Panc1 (cell line): ENCODE measurements at regions not wholly inside any gene's neighbourhood (a gene's known extent, or its start where the extent isn't known, plus 50 kb on each side); places are given as distances from the start of the nearest gene placed in this dataset.

ENCODE experiments used
- ATAC-seq: fragments of 200-7000 bp; cut with Tn5 transposase; 2 replicates; pipeline ENCODE4 v1.9.1; 2020; ENCODE audit warnings: mild to moderate bottlenecking, moderate library complexity
- BruUV-seq: library from RNA; stranded (reverse); fragments of 400-500 nt; replicated peaks from 2 replicates; lab custom pipeline; 2021; lab: Mats Ljungman, UMichigan
- CTCF ChIA-PET: fragments of 300-600 bp; sonication (Branson Sonifier 250); formaldehyde crosslinking; loops from one replicate; lab custom pipeline; 2022; ENCODE audit warnings: antibody characterized with exemption; lab: Charles Lee
- POLR2A ChIA-PET: fragments of 300-600 bp; sonication (Branson Sonifier 250); formaldehyde crosslinking; loops from one replicate; lab custom pipeline; 2022; ENCODE audit warnings: antibody characterized with exemption; lab: Charles Lee
- DNase-seq: peaks from one replicate; pipeline ENCODE4 v3.0.0-alpha.2; 2010; ENCODE audit warnings: low read depth, low spot score
- H3K27ac ChIP-seq: 2 replicates; pipeline ENCODE4 v1.5.1; 2011; ENCODE audit warnings: mild to moderate bottlenecking, low read length, inconsistent platforms
- H3K27me3 ChIP-seq: fragments of 200-500 bp; sonication (Bioruptor generic); 2 replicates; pipeline ENCODE4 v1.6.0; 2014; ENCODE audit warnings: low read length, inconsistent platforms; ENCODE audit not compliant: control insufficient read depth, insufficient read depth
- H3K36me3 ChIP-seq: fragments of 200-500 bp; sonication (Bioruptor generic); 2 replicates; pipeline ENCODE4 v1.5.1; 2014; ENCODE audit warnings: inconsistent platforms, mild to moderate bottlenecking, low read length, moderate library complexity; ENCODE audit not compliant: control insufficient read depth, insufficient read depth
- H3K4me1 ChIP-seq: 2 replicates; pipeline ENCODE4 v1.5.1; 2011; ENCODE audit warnings: inconsistent platforms, mild to moderate bottlenecking, low read length, moderate library complexity; ENCODE audit not compliant: control insufficient read depth, insufficient read depth
- H3K4me3 ChIP-seq, 2 experiments: 2 replicates each; pipeline ENCODE4 v1.5.1; 2011 to 2012; ENCODE audit warnings: low read depth in 2 of 2, low read length in 2 of 2, mild to moderate bottlenecking in 2 of 2, inconsistent platforms in 1 of 2, moderate library complexity in 1 of 2
- H3K9me3 ChIP-seq: fragments of 200-500 bp; sonication (Bioruptor generic); 2 replicates; pipeline ENCODE4 v1.5.1; 2014; ENCODE audit warnings: low read depth, mild to moderate bottlenecking, inconsistent platforms, low read length, moderate library complexity; ENCODE audit not compliant: control insufficient read depth, insufficient read depth
- CTCF ChIP-seq: fragments of 450-650 bp; IDR thresholded peaks from 2 replicates; pipeline ENCODE4 v1.5.1; 2017; ENCODE audit warnings: mild to moderate bottlenecking
- POLR2AphosphoS5 ChIP-seq: IDR thresholded peaks from 2 replicates; pipeline ENCODE4 v1.6.1; 2012; ENCODE audit warnings: mild to moderate bottlenecking, low read depth, low read length, moderate library complexity
- REST ChIP-seq, 2 experiments: IDR thresholded peaks; 2 replicates each; pipeline ENCODE4 v1.6.1; 2011 to 2012; ENCODE audit warnings: low read depth in 2 of 2, control low read depth in 1 of 2, low read length in 1 of 2, mild to moderate bottlenecking in 1 of 2, moderate library complexity in 1 of 2; ENCODE audit not compliant: insufficient read depth in 1 of 2
- SIN3A ChIP-seq: IDR thresholded peaks from 2 replicates; pipeline ENCODE4 v1.6.1; 2012; ENCODE audit warnings: low read depth, mild to moderate bottlenecking, low read length, moderate library complexity, borderline replicate concordance; ENCODE audit not compliant: insufficient read depth
- TCF7L2 ChIP-seq: IDR thresholded peaks from 2 replicates; pipeline ENCODE4 v1.6.1; 2011; ENCODE audit warnings: mild to moderate bottlenecking, low read depth, low read length, inconsistent platforms
- in situ Hi-C: cut with HindIII; loops from 2 replicates; pipeline ENCODE4 v1.10.0; 2016; ENCODE audit warnings: low sequenced_read_pairs, low pct_unique_long_range_greater_than_20kb
- intact Hi-C: fragments of 100-400 bp; cut with micrococcal nuclease; formaldehyde crosslinking; loops from one replicate; pipeline ENCODE4 v1.10.0; 2022; ENCODE audit not compliant: unreplicated experiment

GRCh38 chr14:23864861-23865260, 88.7 kb upstream of the DHRS4 start:
- in situ Hi-C loops: no loop called here
- no peak for DNase-seq
- H3K27me3 ChIP-seq: no peaks in the 10 kb centered on the region
- TF ChIP-seq TCF7L2 (no peak), REST (IDR thresholded peaks at IDR 0.05; ENCODE audit: insufficient read depth in 1 of 2, low read depth in 2 of 2, low read length in 1 of 2) (no peak), CTCF (no peak), SIN3A (no peak), POLR2AphosphoS5 (no peak)
- no peak for ATAC-seq
- no peak overlapping the region for H3K27ac ChIP-seq
- no peaks in the 10 kb centered on the region for H3K9me3 ChIP-seq
- H3K4me1 ChIP-seq: no peaks in the 10 kb centered on the region
- H3K36me3 ChIP-seq: no peaks in the 10 kb centered on the region
- no TSS peak for BruUV-seq
- H3K4me3 ChIP-seq: no peak overlapping the region
- CTCF ChIA-PET: interaction anchor here (0.6 kb wide), 1 partner anchor 11 kb away, joined by 3 read pairs; no protein-coding TSS in a partner anchor
- intact Hi-C loops: no loop called here
- POLR2A ChIA-PET: no interaction called here

- in situ Hi-C loops: no loop called here
- no peak for DNase-seq
- POLR2A ChIA-PET: no interaction called here
Observed at GRCh38 chr14:23865502-23865901, 88.1 kb upstream of the DHRS4 start.

More at GRCh38 chr14:23865502-23865901, 88.1 kb upstream of the DHRS4 start:
- no peak overlapping the region for H3K4me3 ChIP-seq
- no peaks in the 10 kb centered on the region for H3K9me3 ChIP-seq
- no peaks in the 10 kb centered on the region for H3K27me3 ChIP-seq
- H3K36me3 ChIP-seq: no peaks in the 10 kb centered on the region
- intact Hi-C loops: no loop called here
- no TSS peak for BruUV-seq
- TF ChIP-seq SIN3A: no peak
- TF ChIP-seq TCF7L2: no peak
- TF ChIP-seq CTCF: no peak
- no peak overlapping the region for H3K27ac ChIP-seq
- no peak for ATAC-seq
- no peaks in the 10 kb centered on the region for H3K4me1 ChIP-seq
- CTCF ChIA-PET: no interaction called here
